Endothelial cell of umbilical vein (primary cell): ENCODE measurements at regions not wholly inside any gene's neighbourhood (a gene's known extent, or its start where the extent isn't known, plus 50 kb on each side); places are given as distances from the start of the nearest gene placed in this dataset.

Experiments used
- BruUV-seq: library from RNA; stranded (reverse); fragments of 400-500 nt; replicated peaks from 2 replicates; lab custom pipeline; 2021; lab: Mats Ljungman, UMichigan
- CTCF ChIA-PET: fragments of 300-600, 350-600 bp; sonication (Branson Sonifier 250); formaldehyde crosslinking; loops from one replicate; lab custom pipeline; 2021; ENCODE audit warnings: antibody characterized with exemption, inconsistent platforms; lab: Charles Lee
- POLR2A ChIA-PET: fragments of 300-600, 350-600 bp; sonication (Branson Sonifier 250); formaldehyde crosslinking; loops from one replicate; lab custom pipeline; 2021; ENCODE audit warnings: antibody characterized with exemption, inconsistent platforms; lab: Charles Lee
- DNase-seq: peaks from one replicate; pipeline ENCODE4 v3.0.0-alpha.2; 2011; ENCODE audit warnings: low read depth, low spot score
- FAIRE-seq: peaks from 2 replicates; lab custom pipeline; 2011; peaks lifted over from hg19 to GRCh38; lab: Jason Lieb, UNC
- H2AFZ ChIP-seq: 2 replicates; pipeline ENCODE4 v1.6.0; 2012; ENCODE audit warnings: low read depth, low read length, control low read depth, inconsistent platforms
- H3K27ac ChIP-seq: 2 replicates; pipeline ENCODE4 v1.5.1; 2011; ENCODE audit warnings: low read depth, mild to moderate bottlenecking, control low read depth, low read length, moderate library complexity; ENCODE audit not compliant: insufficient read depth
- H3K27me3 ChIP-seq, 2 experiments: 2 replicates each; pipeline versions ENCODE4 v1.6.0 to v1.6.1; 2011; ENCODE audit warnings: low read length in 2 of 2, mixed read lengths in 1 of 2; ENCODE audit not compliant: control insufficient read depth in 2 of 2, insufficient read depth in 2 of 2
- H3K36me3 ChIP-seq, 2 experiments: 2 replicates in 1 of 2; 3 replicates in 1 of 2; pipeline ENCODE4 v1.5.1; 2011; ENCODE audit warnings: low read length in 2 of 2, mild to moderate bottlenecking in 1 of 2, moderate library complexity in 1 of 2; ENCODE audit not compliant: control insufficient read depth in 2 of 2, insufficient read depth in 2 of 2; ENCODE audit errors: extremely low read depth in 1 of 2
- H3K4me1 ChIP-seq: 3 replicates; pipeline ENCODE4 v1.5.1; 2011; ENCODE audit warnings: mild to moderate bottlenecking, low read length; ENCODE audit not compliant: control insufficient read depth, insufficient read depth; ENCODE audit errors: extremely low read depth
- H3K4me2 ChIP-seq: 2 replicates; pipeline ENCODE4 v1.6.1; 2011; ENCODE audit warnings: low read length, control low read depth, mixed read lengths; ENCODE audit not compliant: insufficient read depth
- H3K4me3 ChIP-seq, 3 experiments: fragments of 200-600 bp in 1 of 3; sonication (generic), shearing (Covaris generic) in 1 of 3; replicated peaks in 1 of 3; 2 replicates each; pipeline ENCODE4 v1.5.1; 2011 to 2016; ENCODE audit warnings: control low read depth in 3 of 3, low read length in 3 of 3, mild to moderate bottlenecking in 2 of 3, inconsistent platforms in 1 of 3, low read depth in 1 of 3, moderate library complexity in 1 of 3; ENCODE audit not compliant: insufficient read depth in 1 of 3
- H3K79me2 ChIP-seq: 2 replicates; pipeline ENCODE4 v1.6.0; 2012; ENCODE audit warnings: low read length, inconsistent platforms; ENCODE audit not compliant: control insufficient read depth, insufficient read depth
- H3K9ac ChIP-seq: replicated peaks from 2 replicates; pipeline ENCODE3; 2011; ENCODE audit warnings: low read length, control low read depth; ENCODE audit not compliant: insufficient read depth; ENCODE audit errors: extremely low read depth
- H3K9me1 ChIP-seq: replicated peaks from 3 replicates; pipeline ENCODE4 v1.6.0; 2011; ENCODE audit warnings: mild to moderate bottlenecking, low read length; ENCODE audit not compliant: control insufficient read depth, insufficient read depth; ENCODE audit errors: extremely low read depth
- H3K9me3 ChIP-seq: replicated peaks from 2 replicates; pipeline ENCODE4 v1.5.1; 2012; ENCODE audit warnings: low read length, inconsistent platforms; ENCODE audit not compliant: control insufficient read depth, insufficient read depth
- H4K20me1 ChIP-seq: replicated peaks from 2 replicates; pipeline ENCODE3; 2011; ENCODE audit warnings: mild to moderate bottlenecking, low read length; ENCODE audit not compliant: control insufficient read depth, insufficient read depth; ENCODE audit errors: extremely low read depth
- EZH2 ChIP-seq: IDR thresholded peaks from 2 replicates; pipeline ENCODE4 v1.6.1; 2012; ENCODE audit warnings: borderline replicate concordance, low read depth, mild to moderate bottlenecking, moderate library complexity, low read length, inconsistent platforms; ENCODE audit not compliant: severe bottlenecking
- FOS ChIP-seq: IDR thresholded peaks from 2 replicates; pipeline ENCODE4 v1.6.1; 2011; ENCODE audit warnings: mild to moderate bottlenecking, low read length, moderate library complexity, borderline replicate concordance; ENCODE audit not compliant: insufficient read depth
- GATA2 ChIP-seq: IDR thresholded peaks from 2 replicates; pipeline ENCODE4 v1.7.0; 2011; ENCODE audit warnings: low read depth, mild to moderate bottlenecking, moderate library complexity, mixed read lengths, low read length; ENCODE audit not compliant: insufficient read length, insufficient read depth
- JUN ChIP-seq: IDR thresholded peaks from 2 replicates; pipeline ENCODE4 v1.6.1; 2011; ENCODE audit warnings: borderline replicate concordance, low read depth; ENCODE audit not compliant: insufficient read length, insufficient read depth
- MYC ChIP-seq: IDR thresholded peaks from one replicate; pipeline ENCODE4 v1.6.1; 2011; ENCODE audit warnings: mild to moderate bottlenecking, low read depth, low read length
- POLR2A ChIP-seq: IDR thresholded peaks from 2 replicates; pipeline ENCODE4 v1.6.1; 2012; ENCODE audit warnings: low read depth, mild to moderate bottlenecking, control low read depth, low read length
- POLR2AphosphoS5 ChIP-seq: IDR thresholded peaks from 2 replicates; pipeline ENCODE4 v1.6.1; 2012; ENCODE audit warnings: low read depth, mild to moderate bottlenecking, control low read depth, low read length, moderate library complexity; ENCODE audit not compliant: insufficient read depth
- dilution Hi-C: fragments of 300-500 bp; cut with MboI; formaldehyde crosslinking; loops from one replicate; pipeline ENCODE4 v1.15.0; 2019; ENCODE audit warnings: low sequenced_read_pairs; ENCODE audit not compliant: extremely low pct_ligation_motif_present
- intact Hi-C: fragments of 100-400 bp; cut with micrococcal nuclease; formaldehyde crosslinking; loops from one replicate; pipeline ENCODE4 v1.10.0; 2022
- TF ChIP-seq, protein P1 (sequence below): IDR thresholded peaks from 2 replicates; pipeline ENCODE4 v1.6.1; 2011; ENCODE audit not compliant: insufficient read depth, insufficient read length
- TF ChIP-seq, protein P2 (sequence below), 2 donors: IDR thresholded peaks; 1 replicate in 1 of 2; 2 replicates in 1 of 2; pipeline ENCODE4 v1.5.1; 2011; ENCODE audit warnings: low read length in 2 of 2, mild to moderate bottlenecking in 2 of 2, moderate library complexity in 2 of 2, control low read depth in 1 of 2, inconsistent platforms in 1 of 2, low read depth in 1 of 2; ENCODE audit not compliant: insufficient read depth in 1 of 2; ENCODE audit errors: extremely low read depth in 1 of 2

- Histone ChIP-seq H2AFZ (no peak overlapping the region), H3K9me3 (no peaks in the 10 kb centered on the region), H3K4me3 (no peak overlapping the region), H4K20me1 (no peaks in the 10 kb centered on the region), H3K4me1 (no peaks in the 10 kb centered on the region), H3K27me3 (no peaks in the 10 kb centered on the region), H3K79me2 (no peaks in the 10 kb centered on the region), H3K9me1 (no peaks in the 10 kb centered on the region), H3K27ac (no peak overlapping the region), H3K4me2 (no peak overlapping the region), H3K9ac (no peak overlapping the region), H3K36me3 (no peaks in the 10 kb centered on the region)
- ChIA-PET CTCF (no interaction called here), POLR2A (no interaction called here)
- DNase-seq (no peak), FAIRE-seq (no peak)
- no TSS peak for BruUV-seq
- TF ChIP-seq POLR2A, result no peak
- TF ChIP-seq EZH2, result no peak
- TF ChIP-seq, protein P1, sequence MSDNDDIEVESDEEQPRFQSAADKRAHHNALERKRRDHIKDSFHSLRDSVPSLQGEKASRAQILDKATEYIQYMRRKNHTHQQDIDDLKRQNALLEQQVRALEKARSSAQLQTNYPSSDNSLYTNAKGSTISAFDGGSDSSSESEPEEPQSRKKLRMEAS, result no peak
- TF ChIP-seq JUN, result no peak
- TF ChIP-seq, protein P2, sequence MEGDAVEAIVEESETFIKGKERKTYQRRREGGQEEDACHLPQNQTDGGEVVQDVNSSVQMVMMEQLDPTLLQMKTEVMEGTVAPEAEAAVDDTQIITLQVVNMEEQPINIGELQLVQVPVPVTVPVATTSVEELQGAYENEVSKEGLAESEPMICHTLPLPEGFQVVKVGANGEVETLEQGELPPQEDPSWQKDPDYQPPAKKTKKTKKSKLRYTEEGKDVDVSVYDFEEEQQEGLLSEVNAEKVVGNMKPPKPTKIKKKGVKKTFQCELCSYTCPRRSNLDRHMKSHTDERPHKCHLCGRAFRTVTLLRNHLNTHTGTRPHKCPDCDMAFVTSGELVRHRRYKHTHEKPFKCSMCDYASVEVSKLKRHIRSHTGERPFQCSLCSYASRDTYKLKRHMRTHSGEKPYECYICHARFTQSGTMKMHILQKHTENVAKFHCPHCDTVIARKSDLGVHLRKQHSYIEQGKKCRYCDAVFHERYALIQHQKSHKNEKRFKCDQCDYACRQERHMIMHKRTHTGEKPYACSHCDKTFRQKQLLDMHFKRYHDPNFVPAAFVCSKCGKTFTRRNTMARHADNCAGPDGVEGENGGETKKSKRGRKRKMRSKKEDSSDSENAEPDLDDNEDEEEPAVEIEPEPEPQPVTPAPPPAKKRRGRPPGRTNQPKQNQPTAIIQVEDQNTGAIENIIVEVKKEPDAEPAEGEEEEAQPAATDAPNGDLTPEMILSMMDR (IDR thresholded peaks at IDR 0.05; ENCODE audit: extremely low read depth in 1 of 2, insufficient read depth in 1 of 2, low read depth in 1 of 2, low read length in 2 of 2), result no peak
- no peak for TF ChIP-seq GATA2
- TF ChIP-seq POLR2AphosphoS5, result no peak
- no peak for TF ChIP-seq MYC
- TF ChIP-seq FOS, result no peak
- dilution Hi-C loops, result no loop called here
- intact Hi-C loops, result no loop called here
Observed at GRCh38 chr16:26433807-26434206, 632.9 kb upstream of the C16orf82 start.
